Activated T-cell treated with anti-CD3 and anti-CD28 coated beads, Interleukin-2, amount 50 U/mL, for 4 hours (primary cell): ENCODE measurements at regions not wholly inside any gene's neighbourhood (a gene's known extent, or its start where the extent isn't known, plus 50 kb on each side); places are given as distances from the start of the nearest gene placed in this dataset.

Source experiments
- ATAC-seq, 2 donors: fragments of 200-7000 bp; cut with Tn5 transposase; one replicate each; pipeline ENCODE4 v1.10.0; 2021
- DNase-seq: peaks from one replicate; pipeline ENCODE4 v3.0.0-alpha.2; 2020
- H3K27me3 Mint-ChIP-seq: one replicate; pipeline ENCODE4 v1.8.0; 2021; ENCODE audit warnings: low read depth, mixed read lengths
- H3K36me3 Mint-ChIP-seq: one replicate; pipeline ENCODE4 v1.8.0; 2022; ENCODE audit warnings: mixed read lengths; ENCODE audit not compliant: insufficient read depth
- H3K4me1 Mint-ChIP-seq: one replicate; pipeline ENCODE4 v1.8.0; 2021; ENCODE audit warnings: low read depth, mixed read lengths
- H3K4me3 Mint-ChIP-seq: one replicate; pipeline ENCODE4 v1.8.0; 2021; ENCODE audit warnings: mild to moderate bottlenecking, moderate library complexity, mixed read lengths
- H3K9me3 Mint-ChIP-seq: one replicate; pipeline ENCODE4 v1.8.0; 2021; ENCODE audit warnings: mixed read lengths

DNA sequence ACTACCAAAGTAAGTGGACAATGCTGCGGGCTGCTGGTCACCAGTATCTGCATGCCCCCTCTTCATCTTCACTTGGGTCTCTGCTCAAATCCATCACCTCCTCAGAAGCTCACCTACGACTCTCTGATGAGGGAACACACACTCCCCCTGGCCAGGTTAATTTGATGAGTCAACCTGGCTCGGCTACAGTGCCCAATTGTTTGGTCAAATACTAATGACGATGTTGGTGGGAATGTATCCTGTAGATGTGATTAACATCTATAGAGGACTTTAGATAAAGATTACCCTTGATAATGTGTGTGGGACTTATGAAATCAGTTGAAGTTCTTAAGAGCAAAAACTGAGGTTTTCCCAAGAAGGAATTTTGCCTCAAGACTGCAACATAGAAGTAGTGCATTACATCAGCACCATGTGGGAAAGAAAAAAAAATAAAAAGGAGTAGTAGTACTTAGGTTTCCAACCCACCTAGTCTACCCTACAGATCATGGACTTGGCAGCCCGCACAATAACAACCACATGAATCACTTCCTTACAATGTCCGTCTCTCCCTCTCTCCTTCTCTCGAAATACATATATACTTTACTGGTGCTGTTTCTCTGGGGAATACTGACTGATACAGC, 467.3 kb downstream of the DNAH5 start:
- Mint-ChIP-seq H3K9me3 (no peaks in the 10 kb centered on the region), H3K4me3 (no peak overlapping the region), H3K36me3 (no peaks in the 10 kb centered on the region), H3K4me1 (no peaks in the 10 kb centered on the region), H3K27me3 (no peaks in the 10 kb centered on the region)
- DNase-seq: no peak
- no peak for ATAC-seq

DNA sequence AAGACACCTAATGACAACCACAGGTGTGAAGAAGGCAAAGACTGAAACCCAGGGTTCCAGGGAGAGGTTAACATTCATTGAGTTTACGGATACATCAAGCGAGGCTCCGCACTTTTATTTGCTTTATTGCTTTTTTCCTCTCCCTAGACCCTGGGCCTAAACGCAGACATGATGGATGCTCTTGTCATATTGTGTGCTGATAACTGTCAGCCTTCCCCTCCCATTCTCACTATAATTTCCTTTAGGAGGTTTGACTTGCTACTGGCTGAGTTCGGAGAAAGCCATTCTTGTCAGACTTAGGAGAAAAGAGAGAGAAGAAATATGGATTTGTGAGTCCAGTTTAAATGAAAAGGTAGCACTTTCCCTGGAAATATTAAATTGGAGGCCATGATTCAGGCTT, 471.6 kb downstream of the DNAH5 start:
- Mint-ChIP-seq H3K9me3 (no peaks in the 10 kb centered on the region), H3K4me1 (no peaks in the 10 kb centered on the region), H3K4me3 (no peak overlapping the region), H3K36me3 (no peaks in the 10 kb centered on the region), H3K27me3 (no peaks in the 10 kb centered on the region)
- DNase-seq (no peak), ATAC-seq (no peak)

GRCh38 chr5:13470975-13471374, 473.5 kb downstream of the DNAH5 start:
- Mint-ChIP-seq H3K4me3 (no peak overlapping the region), H3K36me3 (no peaks in the 10 kb centered on the region), H3K4me1 (no peaks in the 10 kb centered on the region), H3K9me3 (no peaks in the 10 kb centered on the region), H3K27me3 (no peaks in the 10 kb centered on the region)
- ATAC-seq (no peak), DNase-seq (no peak)

GRCh38 chr5:13470263-13470662, 474.2 kb downstream of the DNAH5 start:
- no peak overlapping the region for H3K4me3 Mint-ChIP-seq
- no peaks in the 10 kb centered on the region for H3K4me1 Mint-ChIP-seq
- no peaks in the 10 kb centered on the region for H3K36me3 Mint-ChIP-seq
- DNase-seq: no peak
- ATAC-seq: no peak
- no peaks in the 10 kb centered on the region for H3K9me3 Mint-ChIP-seq
- H3K27me3 Mint-ChIP-seq: no peaks in the 10 kb centered on the region

- Mint-ChIP-seq H3K27me3 (no peaks in the 10 kb centered on the region), H3K4me1 (no peaks in the 10 kb centered on the region), H3K36me3 (no peaks in the 10 kb centered on the region), H3K9me3 (peaks cover 7% of the 10 kb centered on the region), H3K4me3 (no peak overlapping the region)
- DNase-seq (no peak), ATAC-seq (no peak)
Measured at GRCh38 chr5:13464532-13465193, 479.8 kb downstream of the DNAH5 start.

- Mint-ChIP-seq H3K9me3 (peaks cover 7% of the 10 kb centered on the region), H3K4me1 (no peaks in the 10 kb centered on the region), H3K36me3 (no peaks in the 10 kb centered on the region), H3K27me3 (no peaks in the 10 kb centered on the region), H3K4me3 (no peak overlapping the region)
- DNase-seq (no peak), ATAC-seq (no peak)
Measured at GRCh38 chr5:13460587-13460986, 483.9 kb downstream of the DNAH5 start.

DNA sequence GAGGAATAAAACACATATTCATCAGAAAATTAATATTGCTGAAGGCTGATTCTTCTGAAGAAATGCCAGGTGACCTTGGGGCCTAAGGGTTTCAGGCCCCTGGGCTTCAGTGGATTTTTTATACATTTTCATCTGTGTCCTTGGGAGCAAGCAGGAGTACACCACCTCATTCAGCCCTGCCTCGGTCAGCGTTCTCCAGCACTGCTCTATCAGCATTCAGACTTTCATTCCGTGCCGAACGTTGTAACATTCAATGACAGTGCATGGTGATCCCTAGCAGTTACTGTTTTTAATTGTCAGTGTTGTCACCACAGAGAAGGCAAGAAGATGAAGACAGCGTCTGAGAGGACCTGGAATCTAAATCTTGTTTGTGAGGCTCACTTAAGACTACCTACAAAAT, 490.4 kb downstream of the DNAH5 start:
- DNase-seq (no peak), ATAC-seq (no peak)
- H3K4me3 Mint-ChIP-seq: no peak overlapping the region
- H3K4me1 Mint-ChIP-seq: no peaks in the 10 kb centered on the region
- no peaks in the 10 kb centered on the region for H3K27me3 Mint-ChIP-seq
- peaks cover 5% of the 10 kb centered on the region for H3K9me3 Mint-ChIP-seq
- no peaks in the 10 kb centered on the region for H3K36me3 Mint-ChIP-seq

DNA sequence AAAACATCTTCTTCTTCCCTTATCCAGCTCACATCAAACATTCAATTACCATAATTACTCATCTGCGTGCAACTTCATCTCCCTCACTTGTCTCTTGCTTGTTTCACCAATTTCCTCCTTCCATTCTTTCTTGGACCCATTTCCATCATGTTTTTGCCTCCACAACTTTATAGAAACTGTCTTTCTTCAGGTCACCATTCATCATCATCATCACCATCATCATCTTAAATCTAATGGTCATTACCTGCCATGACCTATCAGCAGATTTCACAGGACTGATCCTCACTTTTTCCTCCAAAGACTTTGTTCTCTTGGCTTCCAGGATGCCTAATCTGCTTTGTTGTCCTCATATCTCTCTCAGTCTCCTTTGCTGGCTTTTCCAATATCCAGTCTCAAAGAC, 495.6 kb downstream of the DNAH5 start:
- H3K4me3 Mint-ChIP-seq: no peak overlapping the region
- no peak for ATAC-seq
- H3K4me1 Mint-ChIP-seq: no peaks in the 10 kb centered on the region
- peaks cover 10% of the 10 kb centered on the region for H3K9me3 Mint-ChIP-seq
- H3K36me3 Mint-ChIP-seq: no peaks in the 10 kb centered on the region
- no peak for DNase-seq
- H3K27me3 Mint-ChIP-seq: no peaks in the 10 kb centered on the region

- H3K36me3 Mint-ChIP-seq: no peaks in the 10 kb centered on the region
- H3K4me1 Mint-ChIP-seq: no peaks in the 10 kb centered on the region
- no peak for DNase-seq
- no peaks in the 10 kb centered on the region for H3K27me3 Mint-ChIP-seq
- peaks cover 10% of the 10 kb centered on the region for H3K9me3 Mint-ChIP-seq
- no peak overlapping the region for H3K4me3 Mint-ChIP-seq
- no peak for ATAC-seq
Measured at GRCh38 chr5:13439430-13439829, 505.1 kb downstream of the DNAH5 start.

- H3K4me1 Mint-ChIP-seq: no peaks in the 10 kb centered on the region
- no peak for DNase-seq
- peaks cover 12% of the 10 kb centered on the region for H3K9me3 Mint-ChIP-seq
- no peaks in the 10 kb centered on the region for H3K36me3 Mint-ChIP-seq
- H3K27me3 Mint-ChIP-seq: no peaks in the 10 kb centered on the region
- H3K4me3 Mint-ChIP-seq: no peak overlapping the region
- ATAC-seq: no peak
Measured at GRCh38 chr5:13427827-13428557, 516.5 kb downstream of the DNAH5 start.

DNA sequence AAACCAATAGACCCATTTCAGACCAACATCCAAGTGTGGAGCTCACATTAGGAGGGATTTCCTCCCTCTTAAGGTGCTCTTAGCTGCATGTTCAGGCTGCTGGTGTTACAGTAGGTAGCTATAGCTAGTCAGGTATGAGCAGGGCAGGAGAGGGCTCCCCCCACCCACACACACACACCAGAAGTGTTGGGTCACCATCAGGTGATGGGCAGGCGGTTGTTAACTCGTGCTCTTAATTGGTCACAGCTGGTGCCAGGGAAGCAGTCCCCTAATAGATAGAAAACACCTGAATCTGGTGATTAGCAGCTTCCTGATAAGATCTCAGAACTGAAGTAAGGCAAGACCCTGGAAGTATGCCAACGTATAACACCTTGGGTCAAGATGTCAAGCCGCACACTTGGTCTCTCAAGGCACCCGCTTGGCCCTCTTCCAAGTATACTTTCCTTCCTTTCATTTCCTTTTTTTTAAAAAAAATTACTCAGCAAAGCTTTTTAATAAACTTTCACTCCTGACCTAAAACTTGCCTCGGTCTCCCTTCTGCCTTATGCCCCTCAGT, 532.4 kb downstream of the DNAH5 start:
- ATAC-seq: no peak
- Mint-ChIP-seq H3K36me3 (no peaks in the 10 kb centered on the region), H3K27me3 (no peaks in the 10 kb centered on the region), H3K4me1 (no peaks in the 10 kb centered on the region), H3K4me3 (no peak overlapping the region), H3K9me3 (peaks cover 13% of the 10 kb centered on the region)
- DNase-seq: no peak

DNA sequence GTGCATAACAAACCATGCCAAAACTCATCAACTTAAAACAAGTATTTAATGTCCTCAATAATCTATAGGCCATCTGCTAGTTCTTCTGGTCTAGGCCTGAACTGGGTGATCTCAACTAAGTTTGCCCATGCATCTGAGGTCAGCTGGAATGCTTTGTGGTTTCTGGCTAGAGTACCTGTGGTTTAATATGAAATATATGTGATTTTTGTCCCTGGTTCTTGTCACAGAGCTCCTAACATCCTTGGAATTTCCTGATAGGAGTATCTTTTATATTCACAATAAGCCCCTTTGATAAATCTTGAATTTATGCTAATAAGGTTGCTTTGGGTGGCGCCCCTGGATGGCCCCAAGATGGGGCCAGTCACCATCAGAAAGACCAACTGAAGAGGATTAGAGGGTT, 535.9 kb downstream of the DNAH5 start:
- Mint-ChIP-seq H3K27me3 (no peaks in the 10 kb centered on the region), H3K9me3 (peaks cover 7% of the 10 kb centered on the region), H3K4me3 (no peak overlapping the region), H3K4me1 (no peaks in the 10 kb centered on the region), H3K36me3 (no peaks in the 10 kb centered on the region)
- ATAC-seq: no peak
- no peak for DNase-seq

DNA sequence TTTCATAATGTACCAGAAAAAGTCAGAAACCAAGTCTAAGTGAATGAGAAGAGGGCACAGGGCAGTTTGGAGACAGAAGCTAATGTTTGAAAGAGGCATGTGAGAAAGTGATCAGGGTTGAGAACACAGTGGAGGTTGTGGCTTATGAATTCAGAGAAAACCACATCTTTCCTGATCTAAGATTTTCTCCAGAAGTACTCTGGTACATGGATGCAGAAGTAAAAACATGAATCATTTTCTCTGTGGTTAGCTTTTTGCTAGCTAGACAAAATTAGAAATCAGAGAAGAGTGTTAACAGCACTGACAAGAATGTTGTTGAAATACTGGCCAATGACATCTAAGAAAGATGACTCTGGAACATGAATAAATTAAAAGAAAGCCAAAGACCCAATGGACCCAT, 541.1 kb downstream of the DNAH5 start:
- H3K4me1 Mint-ChIP-seq: no peaks in the 10 kb centered on the region
- H3K4me3 Mint-ChIP-seq: no peak overlapping the region

DNA sequence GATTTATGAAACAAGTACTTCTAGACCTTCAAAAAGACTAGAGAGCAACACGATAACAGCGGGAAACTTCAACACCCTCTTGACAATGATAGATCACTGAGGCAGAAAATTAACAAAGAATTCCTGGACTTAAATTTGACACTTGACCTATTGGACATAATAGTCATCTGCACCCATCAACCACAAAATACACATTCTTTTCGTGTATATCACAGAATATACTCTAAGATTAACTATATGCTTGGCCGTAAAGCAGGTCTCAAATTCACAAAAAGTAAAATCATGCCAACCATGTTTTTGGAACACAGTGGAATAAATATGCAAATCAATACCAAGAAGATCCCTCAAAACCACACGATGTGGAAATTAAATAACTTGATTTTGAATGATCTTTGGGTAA, 559.4 kb downstream of the DNAH5 start:
- ATAC-seq (no peak), DNase-seq (no peak)
- Mint-ChIP-seq H3K4me1 (no peaks in the 10 kb centered on the region), H3K4me3 (no peak overlapping the region), H3K36me3 (no peaks in the 10 kb centered on the region), H3K9me3 (peaks cover 37% of the 10 kb centered on the region), H3K27me3 (no peaks in the 10 kb centered on the region)

More for the DNA sequence above, 541.1 kb downstream of the DNAH5 start:
- ATAC-seq: no peak
- Mint-ChIP-seq H3K27me3 (no peaks in the 10 kb centered on the region), H3K9me3 (peaks cover 4% of the 10 kb centered on the region), H3K36me3 (no peaks in the 10 kb centered on the region)
- no peak for DNase-seq

GRCh38 chr5:13382232-13382631, 562.3 kb downstream of the DNAH5 start:
- Mint-ChIP-seq H3K9me3 (peaks cover 28% of the 10 kb centered on the region), H3K36me3 (no peaks in the 10 kb centered on the region), H3K4me1 (no peaks in the 10 kb centered on the region), H3K27me3 (no peaks in the 10 kb centered on the region), H3K4me3 (no peak overlapping the region)
- ATAC-seq (no peak), DNase-seq (no peak)
